IMR-90 (cell line): ENCODE measurements at regions not wholly inside any gene's neighbourhood (a gene's known extent, or its start where the extent isn't known, plus 50 kb on each side); places are given as distances from the start of the nearest gene placed in this dataset.

ENCODE experiments used
- FOS ChIP-seq: fragments of 150-350 bp; IDR thresholded peaks from 2 replicates; pipeline ENCODE4 v1.6.1; 2016; ENCODE audit warnings: low read depth, low read length
- MAFK ChIP-seq: IDR thresholded peaks from 2 replicates; pipeline ENCODE4 v1.6.1; 2012; ENCODE audit warnings: low read depth, low read length, improper control_type of control experiment
- POLR2A ChIP-seq: IDR thresholded peaks from 2 replicates; pipeline ENCODE4 v1.6.1; 2012; ENCODE audit warnings: mild to moderate bottlenecking, low read depth, low read length
- RCOR1 ChIP-seq: IDR thresholded peaks from 2 replicates; pipeline ENCODE4 v1.6.1; 2012; ENCODE audit warnings: mild to moderate bottlenecking, low read length, improper control_type of control experiment; ENCODE audit not compliant: insufficient replicate concordance
- RFX5 ChIP-seq: IDR thresholded peaks from 2 replicates; pipeline ENCODE4 v1.8.0; 2012; ENCODE audit warnings: low read depth, mild to moderate bottlenecking, low read length, moderate library complexity
- TF ChIP-seq, protein P1 (sequence below): conservative IDR thresholded peaks from 2 replicates; pipeline ENCODE4 v1.5.1; 2012; ENCODE audit warnings: mild to moderate bottlenecking, low read depth, low read length, improper control_type of control experiment

GRCh38 chr14:61179796-61180398 lies 101.2 kb downstream of the TMEM30B start:
- TF ChIP-seq, protein P1, sequence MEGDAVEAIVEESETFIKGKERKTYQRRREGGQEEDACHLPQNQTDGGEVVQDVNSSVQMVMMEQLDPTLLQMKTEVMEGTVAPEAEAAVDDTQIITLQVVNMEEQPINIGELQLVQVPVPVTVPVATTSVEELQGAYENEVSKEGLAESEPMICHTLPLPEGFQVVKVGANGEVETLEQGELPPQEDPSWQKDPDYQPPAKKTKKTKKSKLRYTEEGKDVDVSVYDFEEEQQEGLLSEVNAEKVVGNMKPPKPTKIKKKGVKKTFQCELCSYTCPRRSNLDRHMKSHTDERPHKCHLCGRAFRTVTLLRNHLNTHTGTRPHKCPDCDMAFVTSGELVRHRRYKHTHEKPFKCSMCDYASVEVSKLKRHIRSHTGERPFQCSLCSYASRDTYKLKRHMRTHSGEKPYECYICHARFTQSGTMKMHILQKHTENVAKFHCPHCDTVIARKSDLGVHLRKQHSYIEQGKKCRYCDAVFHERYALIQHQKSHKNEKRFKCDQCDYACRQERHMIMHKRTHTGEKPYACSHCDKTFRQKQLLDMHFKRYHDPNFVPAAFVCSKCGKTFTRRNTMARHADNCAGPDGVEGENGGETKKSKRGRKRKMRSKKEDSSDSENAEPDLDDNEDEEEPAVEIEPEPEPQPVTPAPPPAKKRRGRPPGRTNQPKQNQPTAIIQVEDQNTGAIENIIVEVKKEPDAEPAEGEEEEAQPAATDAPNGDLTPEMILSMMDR: no peak
- no peak for TF ChIP-seq POLR2A
- 0 out of 2 replicates have a peak, but pooled peaks have one; percentile 12 for TF ChIP-seq MAFK
- TF ChIP-seq FOS: no peak
- no peak for TF ChIP-seq RCOR1
- TF ChIP-seq RFX5: no peak
